Keratinocyte (primary cell): ENCODE measurements at regions not wholly inside any gene's neighbourhood (a gene's known extent, or its start where the extent isn't known, plus 50 kb on each side); places are given as distances from the start of the nearest gene placed in this dataset.

Source experiments
- DNase-seq: peaks from one replicate; pipeline ENCODE4 v3.0.0-alpha.2; 2011; ENCODE audit warnings: low read depth, missing footprints, low spot score
- FAIRE-seq: peaks from 2 replicates; lab custom pipeline; 2011; peaks lifted over from hg19 to GRCh38; lab: Jason Lieb, UNC
- H2AFZ ChIP-seq: 2 replicates; pipeline ENCODE4 v1.6.0; 2012; ENCODE audit warnings: low read length, control low read depth, inconsistent platforms; ENCODE audit not compliant: control insufficient read depth
- H3K27ac ChIP-seq: 2 replicates; pipeline ENCODE4 v1.5.1; 2011; ENCODE audit warnings: low read length; ENCODE audit not compliant: control insufficient read depth, insufficient read depth
- H3K27me3 ChIP-seq: 3 replicates; pipeline ENCODE4 v1.6.0; 2011; ENCODE audit warnings: low read length; ENCODE audit not compliant: control insufficient read depth, insufficient read depth; ENCODE audit errors: extremely low read depth
- H3K36me3 ChIP-seq, 2 experiments: 2 replicates in 1 of 2; 3 replicates in 1 of 2; pipeline ENCODE4 v1.5.1; 2011; ENCODE audit warnings: low read length in 2 of 2, mild to moderate bottlenecking in 1 of 2; ENCODE audit not compliant: control insufficient read depth in 2 of 2, insufficient read depth in 2 of 2; ENCODE audit errors: extremely low read depth in 1 of 2
- H3K4me1 ChIP-seq: 3 replicates; pipeline ENCODE4 v1.5.1; 2011; ENCODE audit warnings: low read length; ENCODE audit not compliant: control insufficient read depth, insufficient read depth; ENCODE audit errors: extremely low read depth
- H3K4me2 ChIP-seq: 3 replicates; pipeline ENCODE4 v1.6.0; 2011; ENCODE audit warnings: low read depth, low read length; ENCODE audit not compliant: control insufficient read depth, insufficient read depth; ENCODE audit errors: extremely low read depth
- H3K4me3 ChIP-seq, 3 experiments: fragments of 200-600 bp in 1 of 3; sonication (generic) in 1 of 3; 2 replicates in 2 of 3; 3 replicates in 1 of 3; pipeline ENCODE4 v1.5.1; 2011 to 2016; ENCODE audit warnings: low read length in 3 of 3, mild to moderate bottlenecking in 3 of 3, control low read depth in 2 of 3, inconsistent platforms in 1 of 3, low read depth in 1 of 3, mixed read lengths in 1 of 3, mixed run types in 1 of 3, moderate library complexity in 1 of 3; ENCODE audit not compliant: control insufficient read depth in 2 of 3, insufficient read depth in 2 of 3; ENCODE audit errors: extremely low read depth in 1 of 3
- H3K79me2 ChIP-seq: 2 replicates; pipeline ENCODE4 v1.6.0; 2012; ENCODE audit warnings: low read length; ENCODE audit not compliant: control insufficient read depth, insufficient read depth
- H3K9ac ChIP-seq: 3 replicates; pipeline ENCODE4 v1.6.0; 2011; ENCODE audit warnings: low read length; ENCODE audit not compliant: control insufficient read depth, insufficient read depth; ENCODE audit errors: extremely low read depth
- H3K9me1 ChIP-seq: 3 replicates; pipeline ENCODE4 v1.6.0; 2011; ENCODE audit warnings: low read length; ENCODE audit not compliant: control insufficient read depth, insufficient read depth; ENCODE audit errors: extremely low read depth
- H3K9me3 ChIP-seq: 2 replicates; pipeline ENCODE4 v1.5.1; 2012; ENCODE audit warnings: low read depth, low read length; ENCODE audit not compliant: control insufficient read depth
- H4K20me1 ChIP-seq: 3 replicates; pipeline ENCODE4 v1.6.0; 2011; ENCODE audit warnings: low read length; ENCODE audit not compliant: control insufficient read depth, insufficient read depth; ENCODE audit errors: extremely low read depth
- CTCF ChIP-seq, 3 experiments: IDR thresholded peaks in 1 of 3; conservative IDR thresholded peaks in 1 of 3; optimal IDR thresholded peaks in 1 of 3; 2 replicates in 2 of 3; 3 replicates in 1 of 3; pipeline versions ENCODE3 to v1.5.1; 2011; ENCODE audit warnings: low read length in 3 of 3, mild to moderate bottlenecking in 3 of 3, moderate library complexity in 2 of 3, control low read depth in 1 of 3, inconsistent platforms in 1 of 3; ENCODE audit not compliant: insufficient read depth in 2 of 3; ENCODE audit errors: extremely low read depth in 1 of 3
- EZH2 ChIP-seq: IDR thresholded peaks from one replicate; pipeline ENCODE4 v1.6.1; 2012; ENCODE audit warnings: inconsistent platforms, mild to moderate bottlenecking, low read length, moderate library complexity
- dilution Hi-C: fragments of 300-500 bp; cut with MboI; formaldehyde crosslinking; loops from one replicate; pipeline ENCODE4 v1.7.0; 2020; ENCODE audit warnings: low sequenced_read_pairs; ENCODE audit not compliant: extremely low pct_ligation_motif_present

- Histone ChIP-seq H3K4me2 (no peak overlapping the region), H3K36me3 (no peaks in the 10 kb centered on the region), H3K27me3 (no peaks in the 10 kb centered on the region), H3K4me3 (no peak overlapping the region), H3K9ac (no peak overlapping the region), H3K27ac (no peak overlapping the region), H3K79me2 (no peaks in the 10 kb centered on the region), H3K4me1 (no peaks in the 10 kb centered on the region), H4K20me1 (no peaks in the 10 kb centered on the region), H3K9me3 (no peaks in the 10 kb centered on the region), H3K9me1 (no peaks in the 10 kb centered on the region), H2AFZ (no peak overlapping the region)
- FAIRE-seq (no peak), DNase-seq (no peak)
- dilution Hi-C loops, result no loop called here
- TF ChIP-seq EZH2, result no peak
Observed at GRCh38 chr20:60459212-60459611, 501.0 kb downstream of the CDH26 start.

DNA sequence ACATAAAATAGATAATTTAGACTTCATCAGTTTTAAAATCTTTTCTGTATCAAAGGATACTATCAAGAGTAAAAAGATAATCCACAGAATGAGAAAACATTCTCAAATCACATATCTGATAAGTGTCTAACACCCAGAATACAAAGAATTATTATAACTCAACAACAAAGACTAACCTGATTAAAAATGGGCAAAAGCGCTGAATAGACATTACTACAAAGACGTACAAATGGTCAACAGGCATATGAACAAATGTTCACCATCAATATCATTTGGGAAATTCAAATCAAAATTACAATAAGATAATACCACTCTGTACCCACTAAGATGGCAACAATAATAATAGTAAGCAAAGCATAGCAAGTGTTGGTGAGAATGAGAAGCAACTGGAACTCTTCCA lies 503.8 kb downstream of the CDH26 start:
- no peak for TF ChIP-seq CTCF (optimal IDR thresholded peaks at IDR 0.05 in 1 of 3, IDR thresholded peaks at IDR 0.05 in 1 of 3, conservative IDR thresholded peaks at IDR 0.05 in 1 of 3; ENCODE audit: extremely low read depth in 1 of 3, insufficient read depth in 2 of 3, low read length in 3 of 3)
- no peak for TF ChIP-seq EZH2

DNA sequence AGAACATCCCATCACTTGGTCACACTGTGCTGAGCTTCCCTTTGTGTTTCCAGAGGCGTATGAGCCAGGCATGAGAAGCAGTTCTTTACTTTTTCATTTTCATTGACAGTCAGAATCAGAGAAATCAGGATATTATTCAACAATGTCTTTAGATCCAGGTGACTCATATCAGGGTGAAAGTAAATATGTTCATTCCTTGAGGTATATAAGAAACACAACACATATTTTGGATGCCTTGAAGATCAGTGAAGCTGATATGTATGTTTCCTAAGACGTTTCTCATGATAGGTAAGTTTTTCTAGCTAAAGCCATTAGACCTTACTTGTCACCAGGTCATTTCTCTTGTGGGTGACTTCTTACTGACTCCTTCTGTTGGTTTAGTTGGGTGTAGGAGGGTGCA lies 505.6 kb downstream of the CDH26 start:
- no peaks in the 10 kb centered on the region for H3K4me1 ChIP-seq
- no peak overlapping the region for H3K9ac ChIP-seq
- no peak overlapping the region for H3K4me3 ChIP-seq
- no peak for DNase-seq
- dilution Hi-C loops, result no loop called here
- FAIRE-seq, result no peak
- H3K27me3 ChIP-seq, result no peaks in the 10 kb centered on the region
- no peaks in the 10 kb centered on the region for H3K9me1 ChIP-seq
- H4K20me1 ChIP-seq, result no peaks in the 10 kb centered on the region
- no peak overlapping the region for H3K27ac ChIP-seq
- no peak overlapping the region for H3K4me2 ChIP-seq
- no peak overlapping the region for H2AFZ ChIP-seq
- H3K9me3 ChIP-seq, result no peaks in the 10 kb centered on the region
- H3K79me2 ChIP-seq, result no peaks in the 10 kb centered on the region
- no peak for TF ChIP-seq CTCF (optimal IDR thresholded peaks at IDR 0.05 in 1 of 3, IDR thresholded peaks at IDR 0.05 in 1 of 3, conservative IDR thresholded peaks at IDR 0.05 in 1 of 3; ENCODE audit: extremely low read depth in 1 of 3, insufficient read depth in 2 of 3, low read length in 3 of 3)
- TF ChIP-seq EZH2, result no peak
- no peaks in the 10 kb centered on the region for H3K36me3 ChIP-seq

More for the DNA sequence above, 503.8 kb downstream of the CDH26 start:
- Histone ChIP-seq H3K9ac (no peak overlapping the region), H3K4me3 (no peak overlapping the region), H4K20me1 (no peaks in the 10 kb centered on the region), H3K4me2 (no peak overlapping the region), H3K36me3 (no peaks in the 10 kb centered on the region), H2AFZ (no peak overlapping the region), H3K4me1 (no peaks in the 10 kb centered on the region), H3K79me2 (no peaks in the 10 kb centered on the region), H3K27me3 (no peaks in the 10 kb centered on the region), H3K9me3 (no peaks in the 10 kb centered on the region), H3K9me1 (no peaks in the 10 kb centered on the region), H3K27ac (no peak overlapping the region)
- DNase-seq (no peak), FAIRE-seq (no peak)
- dilution Hi-C loops, result no loop called here
